ENCODE measurements at regions not wholly inside any gene's neighbourhood (a gene's known extent, or its start where the extent isn't known, plus 50 kb on each side); places are given as distances from the start of the nearest gene placed in this dataset.
"Not testable (repeated sequence)": the region's sequence is repeated elsewhere in the genome, so short reads cannot be mapped to it uniquely, and the experiment has no call there.

- DNase-seq (ENCODE audit: low read depth): not testable (repeated sequence)
These were observed 131.8 kb upstream of the RXFP2 start for GRCh38 chr13:31607531-31607930.

- DNase-seq (ENCODE audit: low read depth): not testable (repeated sequence)
These were observed 130.5 kb upstream of the RXFP2 start for GRCh38 chr13:31608780-31609179.

- no peak for DNase-seq (ENCODE audit: low read depth)
These were observed 128.9 kb upstream of the RXFP2 start for GRCh38 chr13:31610270-31610998.

- DNase-seq (ENCODE audit: low read depth): no peak
These were observed 128.1 kb upstream of the RXFP2 start for GRCh38 chr13:31611214-31611613.

DNA sequence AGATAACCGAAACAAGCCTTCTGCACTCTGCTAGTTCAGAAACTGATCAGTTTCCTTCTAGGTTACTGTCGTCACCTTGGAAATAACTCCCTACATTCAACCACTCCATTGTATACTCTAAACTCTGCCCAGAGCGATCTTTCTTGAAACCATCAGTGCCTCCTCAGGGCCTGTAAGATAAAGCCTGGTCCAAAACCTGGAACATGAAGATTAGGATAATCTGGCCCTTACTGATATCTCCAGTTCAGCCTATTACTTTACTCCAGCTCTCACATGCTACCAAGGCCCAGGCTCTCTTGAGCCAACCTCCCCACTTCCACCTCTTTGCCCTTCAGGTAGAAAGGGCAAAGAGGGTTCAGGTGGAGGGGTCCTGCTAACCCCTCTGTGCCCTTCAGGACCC, 125.3 kb upstream of the RXFP2 start:
- DNase-seq (ENCODE audit: low read depth): no peak

GRCh38 chr13:31614704-31615103, 124.6 kb upstream of the RXFP2 start:
- no peak for DNase-seq (ENCODE audit: low read depth)

- peak; percentile 51 for DNase-seq (ENCODE audit: low read depth)
These were observed 114.2 kb upstream of the RXFP2 start for GRCh38 chr13:31625115-31625514.

DNA sequence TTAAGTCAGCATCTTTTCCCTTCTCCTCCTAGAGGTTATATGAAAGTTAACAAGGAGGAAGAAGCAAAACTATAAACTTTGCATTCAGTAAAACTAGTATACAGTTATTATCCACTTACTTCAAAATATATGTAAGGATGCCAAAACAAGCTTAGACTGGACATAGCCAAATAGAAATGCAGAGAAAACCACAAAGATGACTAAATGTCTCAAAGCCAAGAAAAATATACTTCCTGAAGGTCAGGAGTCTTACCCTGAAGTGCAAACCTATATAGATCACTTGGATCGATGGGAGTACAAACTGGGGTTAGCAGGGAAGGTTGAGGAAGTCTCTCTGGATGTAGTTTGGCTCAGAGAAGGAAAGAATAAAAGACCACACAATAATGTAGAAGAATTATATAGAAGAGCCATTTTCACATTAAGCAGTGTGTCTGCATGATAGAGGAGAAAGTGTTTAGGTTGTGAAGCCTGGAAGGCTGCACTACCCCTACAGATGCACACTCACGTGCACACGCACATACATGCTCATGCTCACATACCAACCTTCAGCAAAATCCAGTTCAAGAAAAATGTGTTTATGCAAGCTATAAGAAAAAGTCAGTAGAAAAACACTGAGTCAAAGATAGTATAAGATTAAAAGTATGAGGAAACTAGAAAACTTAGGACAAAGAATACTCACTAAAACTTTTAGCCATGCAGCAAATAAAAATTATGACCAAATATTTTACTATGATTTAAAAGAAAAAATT, 112.1 kb upstream of the RXFP2 start:
- DNase-seq (ENCODE audit: low read depth): peak; percentile 49

GRCh38 chr13:31629085-31629780, 110.1 kb upstream of the RXFP2 start:
- DNase-seq (ENCODE audit: low read depth): peak; percentile 90

DNA sequence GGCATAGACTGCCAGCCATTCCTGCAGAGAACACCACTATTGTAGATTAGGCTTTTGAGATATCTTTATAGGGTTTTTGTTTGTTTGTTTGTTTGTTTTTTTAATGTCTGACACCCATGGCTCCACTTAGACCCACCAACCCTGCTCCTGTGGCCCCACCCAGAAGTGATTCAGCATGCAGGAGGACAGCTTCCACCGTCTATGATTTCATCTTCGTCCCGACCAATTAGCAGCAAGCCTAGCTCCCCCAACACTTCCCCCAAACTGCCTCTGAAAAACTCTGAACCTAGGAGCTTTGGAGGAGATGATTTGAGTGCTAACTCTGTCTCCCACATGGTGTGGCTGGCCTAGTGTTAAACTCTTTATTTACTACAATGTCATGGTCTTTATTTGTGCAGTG, 108.3 kb upstream of the RXFP2 start:
- peak; percentile 63 for DNase-seq (ENCODE audit: low read depth)

- DNase-seq (ENCODE audit: low read depth): no peak
These were observed 107.6 kb upstream of the RXFP2 start for GRCh38 chr13:31631746-31632145.

DNA sequence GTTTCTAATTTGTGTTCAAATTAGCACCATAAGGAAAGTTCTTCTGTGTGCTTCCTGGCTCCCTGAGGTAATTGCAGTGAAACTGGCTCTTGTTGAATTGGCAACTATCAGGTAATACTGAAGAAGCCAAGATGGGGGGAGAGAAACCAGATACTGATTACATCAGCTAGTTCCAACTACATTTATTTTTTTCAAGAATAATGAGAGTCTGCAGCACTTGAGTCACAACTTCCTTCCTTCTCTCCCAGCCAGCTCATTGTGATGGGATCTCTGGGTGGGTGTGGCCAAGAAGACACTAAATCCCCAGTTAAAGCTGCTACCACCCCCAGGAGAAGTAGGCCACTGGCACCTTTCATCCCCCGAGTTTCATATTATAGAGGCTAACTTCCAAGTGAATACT, 100.7 kb upstream of the RXFP2 start:
- peak; percentile 80 for DNase-seq (ENCODE audit: low read depth)

DNA sequence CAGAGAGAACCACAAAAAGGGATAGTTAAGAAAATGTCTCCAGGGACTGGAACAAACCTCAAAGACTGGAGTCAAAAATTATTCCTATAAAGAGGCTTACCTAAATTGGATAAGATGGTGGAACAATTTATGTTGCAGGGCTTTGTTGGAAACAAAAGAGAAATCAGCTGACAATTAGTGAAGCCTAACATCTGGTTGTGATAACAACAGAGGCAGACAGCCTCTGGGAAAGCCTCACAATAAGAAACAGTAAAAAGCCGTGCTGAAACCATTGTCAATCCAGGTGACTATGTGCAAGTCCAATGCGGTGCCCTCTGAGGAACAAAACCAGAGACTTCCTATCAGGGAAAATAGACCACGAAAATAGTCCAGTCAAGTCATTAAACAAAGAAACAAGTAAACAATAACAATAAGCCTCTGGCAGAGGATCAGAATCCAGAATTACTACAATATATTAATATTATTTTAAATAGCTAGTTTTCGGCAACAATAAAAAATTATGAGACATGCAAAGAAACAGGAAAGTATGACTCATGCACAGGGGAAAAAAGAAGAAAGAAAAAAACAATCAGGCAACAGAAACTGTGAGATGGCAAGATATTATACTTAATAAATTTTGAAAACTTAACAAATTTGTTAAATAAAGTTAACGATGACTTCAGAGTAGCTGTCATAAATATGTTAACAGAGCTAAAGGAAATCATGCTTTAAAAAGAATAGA, 99.7 kb upstream of the RXFP2 start:
- peak; percentile 33 for DNase-seq (ENCODE audit: low read depth)

DNA sequence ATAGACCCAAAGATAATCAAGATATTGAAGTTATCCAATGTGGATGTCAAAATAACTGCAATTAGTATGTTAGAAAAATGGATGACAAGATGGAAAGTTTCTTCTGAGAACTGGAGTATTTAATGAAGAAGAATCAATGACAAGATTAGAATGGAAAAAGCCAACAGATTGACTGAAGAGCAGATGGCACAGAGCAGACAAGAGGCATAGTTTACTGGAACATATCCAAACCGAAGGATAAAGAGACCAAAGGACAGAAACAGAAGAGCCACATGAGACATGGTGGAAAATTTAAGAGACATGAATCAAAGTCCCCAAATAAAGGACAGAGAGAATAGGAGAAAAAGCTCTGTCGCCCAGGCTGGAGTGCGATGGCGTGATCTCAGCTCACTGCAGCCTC, 89.6 kb upstream of the RXFP2 start:
- DNase-seq (ENCODE audit: low read depth): no peak

- no peak for DNase-seq (ENCODE audit: low read depth)
These were observed 85.6 kb upstream of the RXFP2 start for GRCh38 chr13:31653730-31654129.

GRCh38 chr13:31663880-31664585, 75.3 kb upstream of the RXFP2 start:
- DNase-seq (ENCODE audit: low read depth): no peak

DNA sequence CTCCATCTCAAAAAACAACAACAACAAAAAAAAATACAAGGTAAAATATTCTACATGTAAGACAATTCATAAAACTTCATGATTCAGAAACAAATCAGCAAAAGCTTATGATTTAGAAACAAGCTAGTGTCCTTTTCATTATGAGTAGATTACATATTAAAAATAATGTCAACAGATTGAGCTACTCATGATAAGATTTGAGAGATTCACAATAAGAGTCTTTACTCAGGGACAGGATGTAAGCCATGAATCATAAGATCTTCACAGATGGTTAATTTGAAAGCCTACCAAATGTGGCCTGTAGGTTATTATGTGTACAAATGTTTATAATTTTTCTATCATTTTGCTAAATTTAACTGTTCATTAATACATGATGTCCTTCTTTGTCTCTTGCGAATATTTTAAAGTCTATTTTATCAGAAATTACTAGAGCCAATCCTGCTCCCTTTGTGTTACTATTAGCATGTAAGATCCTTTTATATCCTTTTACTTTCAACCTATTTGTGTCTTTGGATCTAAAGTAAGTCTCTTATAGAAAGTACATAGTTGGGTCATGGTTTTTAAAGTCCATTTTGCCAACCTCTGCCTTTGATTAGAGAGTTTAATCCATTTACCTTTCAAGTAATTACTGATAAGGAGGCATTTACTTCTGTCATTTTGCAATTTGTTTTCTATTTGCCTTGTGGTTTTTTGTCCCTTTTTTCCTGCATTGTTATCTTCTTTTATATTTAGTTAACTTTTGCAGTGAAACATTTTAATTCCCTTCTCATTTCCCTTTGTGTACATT, 68.3 kb upstream of the RXFP2 start:
- DNase-seq (ENCODE audit: low read depth): peak; percentile 25

GRCh38 chr13:31674051-31674450, 65.3 kb upstream of the RXFP2 start:
- DNase-seq (ENCODE audit: low read depth): no peak

- peak; percentile 51 for DNase-seq (ENCODE audit: low read depth)
These were observed 63.8 kb upstream of the RXFP2 start for GRCh38 chr13:31675440-31675953.

DNA sequence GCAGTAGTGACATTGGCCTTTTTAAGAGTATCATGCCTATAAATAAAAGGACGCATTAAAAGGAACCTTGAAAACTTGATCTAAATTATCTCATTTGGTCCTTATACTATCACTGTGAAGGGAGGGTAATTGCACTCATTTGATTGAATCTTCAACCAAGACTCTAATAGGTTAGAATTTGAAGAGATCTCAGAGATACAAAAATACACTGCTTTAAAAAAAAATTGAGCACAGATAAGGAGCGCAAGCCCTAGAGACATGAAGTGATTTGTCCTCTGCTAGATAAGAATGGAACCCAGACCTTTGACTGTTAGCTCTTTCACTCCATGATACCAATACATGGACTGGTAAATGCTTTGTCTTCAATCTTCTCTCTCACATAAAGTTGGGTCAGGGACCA, 58.2 kb upstream of the RXFP2 start:
- no peak for DNase-seq (ENCODE audit: low read depth)
